Kidney epithelial cell (primary cell): ENCODE measurements at regions not wholly inside any gene's neighbourhood (a gene's known extent, or its start where the extent isn't known, plus 50 kb on each side); places are given as distances from the start of the nearest gene placed in this dataset.

Source experiments
- DNase-seq: peaks from one replicate; pipeline ENCODE4 v3.0.0-alpha.2; 2010; ENCODE audit warnings: low read depth
- H3K27me3 ChIP-seq: 2 replicates; pipeline ENCODE4 v1.6.0; 2011; ENCODE audit warnings: low read length; ENCODE audit not compliant: control insufficient read depth, insufficient read depth
- H3K36me3 ChIP-seq: 2 replicates; pipeline ENCODE4 v1.5.1; 2011; ENCODE audit warnings: low read length; ENCODE audit not compliant: control insufficient read depth, insufficient read depth
- H3K4me3 ChIP-seq: 2 replicates; pipeline ENCODE4 v1.5.1; 2011; ENCODE audit warnings: low read depth, mild to moderate bottlenecking, control low read depth, low read length
- CTCF ChIP-seq: IDR thresholded peaks from 2 replicates; pipeline ENCODE4 v1.5.1; 2011; ENCODE audit warnings: mild to moderate bottlenecking, moderate library complexity, low read length, control low read depth, inconsistent platforms; ENCODE audit not compliant: insufficient read depth, poor library complexity, severe bottlenecking

- DNase-seq = no peak
- no peak for TF ChIP-seq CTCF
- Histone ChIP-seq H3K36me3 (no peaks in the 10 kb centered on the region), H3K27me3 (no peaks in the 10 kb centered on the region), H3K4me3 (no peak overlapping the region)
Observed at GRCh38 chr1:188889166-188889565, 1588.5 kb downstream of the BRINP3 start.

- DNase-seq = no peak
- no peak for TF ChIP-seq CTCF
- Histone ChIP-seq H3K27me3 (no peaks in the 10 kb centered on the region), H3K36me3 (no peaks in the 10 kb centered on the region), H3K4me3 (no peak overlapping the region)
Observed at GRCh38 chr1:188891958-188892357, 1585.7 kb downstream of the BRINP3 start.

- no peak for DNase-seq
- Histone ChIP-seq H3K36me3 (no peaks in the 10 kb centered on the region), H3K27me3 (no peaks in the 10 kb centered on the region), H3K4me3 (no peak overlapping the region)
- TF ChIP-seq CTCF = no peak
Observed at GRCh38 chr1:188895611-188896010, 1582.1 kb downstream of the BRINP3 start.

GRCh38 chr1:188903241-188903640, 1574.4 kb downstream of the BRINP3 start:
- no peak overlapping the region for H3K4me3 ChIP-seq
- no peaks in the 10 kb centered on the region for H3K36me3 ChIP-seq
- no peaks in the 10 kb centered on the region for H3K27me3 ChIP-seq
- no peak for TF ChIP-seq CTCF
- no peak for DNase-seq

GRCh38 chr1:188904201-188904600, 1573.5 kb downstream of the BRINP3 start:
- H3K27me3 ChIP-seq = no peaks in the 10 kb centered on the region
- DNase-seq = no peak
- no peak for TF ChIP-seq CTCF
- H3K4me3 ChIP-seq = no peak overlapping the region
- no peaks in the 10 kb centered on the region for H3K36me3 ChIP-seq

- no peak for TF ChIP-seq CTCF
- H3K27me3 ChIP-seq = no peaks in the 10 kb centered on the region
- DNase-seq = no peak
- H3K36me3 ChIP-seq = no peaks in the 10 kb centered on the region
- no peak overlapping the region for H3K4me3 ChIP-seq
Observed at GRCh38 chr1:188906921-188907641, 1570.6 kb downstream of the BRINP3 start.
